ENCODE measurements at regions not wholly inside any gene's neighbourhood (a gene's known extent, or its start where the extent isn't known, plus 50 kb on each side); places are given as distances from the start of the nearest gene placed in this dataset.

DNA sequence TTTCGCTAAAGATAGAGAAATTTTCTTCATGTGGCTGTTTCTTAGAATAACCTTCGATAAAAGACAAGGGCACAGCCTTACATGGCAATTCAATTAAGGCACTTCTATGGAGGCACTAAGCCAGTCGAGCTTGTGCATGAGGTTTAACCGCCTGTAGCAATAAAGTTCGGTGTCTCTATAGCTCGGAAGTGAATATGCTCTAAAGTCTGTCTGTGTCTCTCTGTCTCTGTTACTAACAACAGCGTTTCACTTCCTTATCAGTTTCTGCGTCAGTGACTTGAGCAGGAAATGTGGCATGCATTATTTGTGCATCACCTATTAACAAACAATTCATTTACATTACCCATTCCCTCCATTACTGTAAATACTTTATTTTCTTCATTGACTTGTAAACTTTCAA lies 365.1 kb upstream of the NETO1 start:
- Mint-ChIP-seq H3K4me1 (no peaks in the 10 kb centered on the region), H3K4me3 (no peak overlapping the region), H3K36me3 (ENCODE audit: low read depth) (no peaks in the 10 kb centered on the region), H3K27ac (no peak overlapping the region), H3K27me3 (ENCODE audit: low read depth) (no peaks in the 10 kb centered on the region), H3K9me3 (no peaks in the 10 kb centered on the region)
- TF ChIP-seq, protein P1, sequence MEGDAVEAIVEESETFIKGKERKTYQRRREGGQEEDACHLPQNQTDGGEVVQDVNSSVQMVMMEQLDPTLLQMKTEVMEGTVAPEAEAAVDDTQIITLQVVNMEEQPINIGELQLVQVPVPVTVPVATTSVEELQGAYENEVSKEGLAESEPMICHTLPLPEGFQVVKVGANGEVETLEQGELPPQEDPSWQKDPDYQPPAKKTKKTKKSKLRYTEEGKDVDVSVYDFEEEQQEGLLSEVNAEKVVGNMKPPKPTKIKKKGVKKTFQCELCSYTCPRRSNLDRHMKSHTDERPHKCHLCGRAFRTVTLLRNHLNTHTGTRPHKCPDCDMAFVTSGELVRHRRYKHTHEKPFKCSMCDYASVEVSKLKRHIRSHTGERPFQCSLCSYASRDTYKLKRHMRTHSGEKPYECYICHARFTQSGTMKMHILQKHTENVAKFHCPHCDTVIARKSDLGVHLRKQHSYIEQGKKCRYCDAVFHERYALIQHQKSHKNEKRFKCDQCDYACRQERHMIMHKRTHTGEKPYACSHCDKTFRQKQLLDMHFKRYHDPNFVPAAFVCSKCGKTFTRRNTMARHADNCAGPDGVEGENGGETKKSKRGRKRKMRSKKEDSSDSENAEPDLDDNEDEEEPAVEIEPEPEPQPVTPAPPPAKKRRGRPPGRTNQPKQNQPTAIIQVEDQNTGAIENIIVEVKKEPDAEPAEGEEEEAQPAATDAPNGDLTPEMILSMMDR (IDR thresholded peaks at IDR 0.05; ENCODE audit: unreplicated experiment in 3 of 3), result no peak

DNA sequence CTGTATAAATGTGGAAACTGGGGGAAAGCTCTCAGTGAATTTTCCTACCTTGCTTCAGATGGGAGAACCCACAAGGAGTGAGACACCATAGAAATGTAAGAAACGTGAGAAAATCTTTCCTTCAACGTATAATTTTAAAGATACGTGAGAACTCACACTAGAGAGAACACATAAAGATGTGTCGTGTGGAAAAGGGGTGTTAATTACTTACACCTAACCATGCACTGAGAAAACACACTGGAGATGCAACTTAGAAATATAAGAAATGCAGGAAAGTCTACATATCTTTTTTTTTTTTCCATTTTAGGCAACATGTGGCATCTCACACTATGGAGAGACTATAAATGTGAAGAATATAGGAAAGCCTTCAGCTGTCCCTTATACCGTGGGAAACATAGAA lies 352.9 kb upstream of the NETO1 start:
- Mint-ChIP-seq H3K4me1 (no peaks in the 10 kb centered on the region), H3K27ac (no peak overlapping the region), H3K36me3 (ENCODE audit: low read depth) (no peaks in the 10 kb centered on the region), H3K27me3 (ENCODE audit: low read depth) (no peaks in the 10 kb centered on the region), H3K4me3 (no peak overlapping the region), H3K9me3 (peaks cover 14% of the 10 kb centered on the region)
- TF ChIP-seq, protein P1 (IDR thresholded peaks at IDR 0.05; ENCODE audit: unreplicated experiment in 3 of 3), result no peak

DNA sequence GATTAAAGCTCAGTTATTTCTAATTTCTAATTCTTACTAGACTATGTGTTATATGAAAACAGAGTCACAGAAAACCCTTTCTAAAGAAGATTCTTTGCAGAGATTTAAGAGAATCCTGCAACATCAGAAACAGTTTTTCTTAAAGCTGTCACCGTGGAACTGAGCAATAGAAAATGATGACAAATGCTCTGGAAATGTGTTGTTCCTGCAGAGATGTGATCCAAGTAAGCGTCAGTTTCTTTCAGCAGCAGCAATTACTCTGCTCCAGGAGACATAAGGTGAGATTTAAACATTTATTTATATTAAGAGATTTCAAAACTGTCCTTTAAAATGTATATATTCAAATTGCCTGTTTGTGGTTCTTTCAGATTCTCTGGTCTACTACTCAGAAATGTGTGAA lies 350.5 kb upstream of the NETO1 start:
- H3K9me3 Mint-ChIP-seq, result peaks cover 14% of the 10 kb centered on the region
- no peak overlapping the region for H3K4me3 Mint-ChIP-seq
- H3K4me1 Mint-ChIP-seq, result no peaks in the 10 kb centered on the region
- no peaks in the 10 kb centered on the region for H3K36me3 Mint-ChIP-seq (ENCODE audit: low read depth)
- TF ChIP-seq, protein P1 (IDR thresholded peaks at IDR 0.05; ENCODE audit: unreplicated experiment in 3 of 3), result no peak
- no peaks in the 10 kb centered on the region for H3K27me3 Mint-ChIP-seq (ENCODE audit: low read depth)
- H3K27ac Mint-ChIP-seq, result no peak overlapping the region

DNA sequence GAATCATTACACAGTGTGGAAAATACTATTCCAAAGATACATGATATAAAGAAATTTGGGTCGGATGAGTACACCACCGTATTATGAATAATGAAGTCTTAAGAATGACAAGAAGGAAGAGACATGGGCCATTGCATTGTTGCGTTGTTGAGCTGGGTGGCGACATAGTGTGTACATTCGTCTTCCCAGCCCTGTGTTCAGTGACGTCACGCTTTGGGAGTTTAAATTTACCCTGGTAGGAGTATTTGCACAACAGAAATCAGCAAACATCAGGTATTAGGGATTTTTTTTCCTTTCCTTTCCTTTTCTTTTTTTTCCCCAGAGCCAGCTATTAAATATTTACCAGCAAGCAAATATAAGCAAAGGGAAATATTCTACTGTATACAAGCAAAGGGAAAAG lies 347.2 kb upstream of the NETO1 start:
- Mint-ChIP-seq H3K9me3 (peaks cover 3% of the 10 kb centered on the region), H3K27me3 (ENCODE audit: low read depth) (no peaks in the 10 kb centered on the region), H3K36me3 (ENCODE audit: low read depth) (no peaks in the 10 kb centered on the region), H3K27ac (no peak overlapping the region), H3K4me3 (no peak overlapping the region), H3K4me1 (no peaks in the 10 kb centered on the region)
- TF ChIP-seq, protein P1 (IDR thresholded peaks at IDR 0.05; ENCODE audit: unreplicated experiment in 3 of 3), result no peak

DNA sequence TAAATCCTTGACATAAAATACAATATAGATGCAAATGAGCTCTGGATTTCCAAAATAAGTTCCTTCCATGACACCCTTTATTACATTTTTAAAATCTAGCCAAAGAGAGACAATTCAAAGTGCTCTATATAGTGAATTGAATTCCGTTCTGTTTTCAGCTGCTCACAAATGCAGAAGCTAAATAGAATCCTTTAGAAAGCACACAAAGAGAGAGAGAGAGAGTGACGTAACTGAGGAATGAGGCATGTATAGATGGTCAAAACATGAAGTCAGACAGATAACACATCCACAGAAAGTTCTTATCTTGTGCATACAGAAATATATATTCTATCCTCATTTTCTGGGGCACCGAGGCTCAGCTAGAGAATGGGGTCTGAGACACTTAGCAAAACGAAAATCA lies 344.7 kb upstream of the NETO1 start:
- Mint-ChIP-seq H3K9me3 (no peaks in the 10 kb centered on the region), H3K27me3 (ENCODE audit: low read depth) (no peaks in the 10 kb centered on the region), H3K4me3 (no peak overlapping the region), H3K36me3 (ENCODE audit: low read depth) (no peaks in the 10 kb centered on the region), H3K4me1 (no peaks in the 10 kb centered on the region), H3K27ac (no peak overlapping the region)
- TF ChIP-seq, protein P1 (IDR thresholded peaks at IDR 0.05; ENCODE audit: unreplicated experiment in 3 of 3), result no peak

DNA sequence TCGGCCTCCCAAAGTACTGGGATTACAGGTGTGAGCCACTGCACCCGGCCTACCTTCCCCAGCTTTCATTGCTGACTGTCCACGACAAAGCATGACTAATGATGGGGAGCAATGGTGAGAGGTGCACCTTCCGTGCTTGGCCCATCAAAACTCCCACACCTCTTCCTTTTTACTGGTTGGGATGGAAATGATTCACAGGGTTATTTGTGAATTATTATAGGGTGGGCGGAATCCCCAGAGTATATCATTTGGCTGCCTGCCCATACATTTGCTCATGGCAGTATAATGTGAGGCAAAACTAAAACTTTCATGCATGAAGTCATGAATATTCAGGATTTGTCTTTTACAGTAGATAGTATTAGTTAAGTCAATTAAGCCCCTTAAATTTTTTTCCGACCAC lies 334.2 kb upstream of the NETO1 start:
- no peaks in the 10 kb centered on the region for H3K27me3 Mint-ChIP-seq (ENCODE audit: low read depth)
- H3K27ac Mint-ChIP-seq, result no peak overlapping the region
- H3K4me1 Mint-ChIP-seq, result no peaks in the 10 kb centered on the region
- H3K4me3 Mint-ChIP-seq, result no peak overlapping the region
- TF ChIP-seq, protein P1 (IDR thresholded peaks at IDR 0.05; ENCODE audit: unreplicated experiment in 3 of 3), result no peak
- H3K36me3 Mint-ChIP-seq (ENCODE audit: low read depth), result no peaks in the 10 kb centered on the region
- no peaks in the 10 kb centered on the region for H3K9me3 Mint-ChIP-seq

Data from nephron (organoid).